Right lobe of liver (tissue), 4 donors: ENCODE measurements at regions not wholly inside any gene's neighbourhood (a gene's known extent, or its start where the extent isn't known, plus 50 kb on each side); places are given as distances from the start of the nearest gene placed in this dataset.

Experiments
- POLR2A ChIP-seq: fragments of 450-650 bp; IDR thresholded peaks from one replicate; pipeline ENCODE4 v1.6.1; 2017; ENCODE audit warnings: antibody characterized with exemption, mild to moderate bottlenecking
- TF ChIP-seq, protein P1 (sequence below), 4 donors: fragments of 200-600 bp in 3 of 4; fragments of 450-650 bp in 1 of 4; IDR thresholded peaks; one replicate each; pipeline versions ENCODE4 v1.5.1 to v1.8.0; 2016 to 2022; ENCODE audit warnings: antibody characterized with exemption in 4 of 4, mild to moderate bottlenecking in 2 of 4
- donor health status: DM: no; HTN: no; CAD: no.
- donor health status: DM: no; HTN: no; CAD: no.
- donor health status: DM: no; HTN: yes; CAD: no.

DNA sequence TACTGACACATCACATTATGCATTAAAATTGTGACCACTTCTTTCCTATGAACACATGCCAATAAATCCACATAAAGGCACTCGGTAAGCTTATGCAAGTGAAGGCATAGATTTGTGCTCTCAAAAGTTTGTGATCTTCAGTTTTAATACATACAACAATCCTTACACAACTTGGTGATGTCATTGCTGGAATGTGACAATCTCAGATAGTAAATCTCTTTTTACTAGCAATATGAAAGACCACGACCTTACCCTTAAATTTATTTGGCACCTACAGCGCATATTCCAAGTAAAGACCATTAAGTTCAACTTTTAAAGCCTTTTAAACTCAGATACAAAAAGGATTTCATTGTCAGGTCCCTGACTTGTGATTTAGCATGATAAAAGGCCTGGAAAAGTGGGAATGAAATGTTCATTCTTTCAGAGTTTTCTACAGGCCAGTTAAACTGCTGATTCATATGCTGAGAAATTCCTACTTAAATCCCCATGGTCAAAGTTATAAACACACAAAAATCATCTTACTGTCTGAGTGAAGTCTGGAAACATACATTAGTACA, 157.4 kb downstream of the SIPA1L2 start:
- TF ChIP-seq, protein P1, sequence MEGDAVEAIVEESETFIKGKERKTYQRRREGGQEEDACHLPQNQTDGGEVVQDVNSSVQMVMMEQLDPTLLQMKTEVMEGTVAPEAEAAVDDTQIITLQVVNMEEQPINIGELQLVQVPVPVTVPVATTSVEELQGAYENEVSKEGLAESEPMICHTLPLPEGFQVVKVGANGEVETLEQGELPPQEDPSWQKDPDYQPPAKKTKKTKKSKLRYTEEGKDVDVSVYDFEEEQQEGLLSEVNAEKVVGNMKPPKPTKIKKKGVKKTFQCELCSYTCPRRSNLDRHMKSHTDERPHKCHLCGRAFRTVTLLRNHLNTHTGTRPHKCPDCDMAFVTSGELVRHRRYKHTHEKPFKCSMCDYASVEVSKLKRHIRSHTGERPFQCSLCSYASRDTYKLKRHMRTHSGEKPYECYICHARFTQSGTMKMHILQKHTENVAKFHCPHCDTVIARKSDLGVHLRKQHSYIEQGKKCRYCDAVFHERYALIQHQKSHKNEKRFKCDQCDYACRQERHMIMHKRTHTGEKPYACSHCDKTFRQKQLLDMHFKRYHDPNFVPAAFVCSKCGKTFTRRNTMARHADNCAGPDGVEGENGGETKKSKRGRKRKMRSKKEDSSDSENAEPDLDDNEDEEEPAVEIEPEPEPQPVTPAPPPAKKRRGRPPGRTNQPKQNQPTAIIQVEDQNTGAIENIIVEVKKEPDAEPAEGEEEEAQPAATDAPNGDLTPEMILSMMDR (IDR thresholded peaks at IDR 0.05): no peak
- no peak for TF ChIP-seq POLR2A
